ENCODE measurements at regions not wholly inside any gene's neighbourhood (a gene's known extent, or its start where the extent isn't known, plus 50 kb on each side); places are given as distances from the start of the nearest gene placed in this dataset.

DNA sequence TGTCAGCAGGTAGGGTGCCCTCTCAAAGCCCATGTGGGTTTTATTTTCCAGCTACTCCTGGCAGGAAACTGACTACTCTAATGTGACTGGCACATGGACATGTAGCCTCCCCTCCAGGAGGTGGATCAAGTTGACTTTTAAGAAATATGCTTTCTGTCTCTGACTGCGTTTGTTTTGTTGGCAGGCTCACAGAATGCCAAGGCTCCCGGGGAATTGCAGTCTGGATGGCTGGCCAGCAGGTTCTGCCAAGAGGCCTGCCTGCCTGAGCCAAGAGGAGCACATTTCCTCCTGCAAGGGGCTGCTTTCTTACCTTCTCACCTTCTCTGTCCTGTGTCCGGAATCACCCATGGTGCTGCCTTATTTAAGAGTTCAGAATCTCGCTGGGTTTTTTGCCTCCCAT lies 217.3 kb upstream of the ERCC4 start:
- TF ChIP-seq EZH2 (IDR thresholded peaks at IDR 0.05; ENCODE audit: low read length, unreplicated experiment): no peak
- TF ChIP-seq, protein P1, sequence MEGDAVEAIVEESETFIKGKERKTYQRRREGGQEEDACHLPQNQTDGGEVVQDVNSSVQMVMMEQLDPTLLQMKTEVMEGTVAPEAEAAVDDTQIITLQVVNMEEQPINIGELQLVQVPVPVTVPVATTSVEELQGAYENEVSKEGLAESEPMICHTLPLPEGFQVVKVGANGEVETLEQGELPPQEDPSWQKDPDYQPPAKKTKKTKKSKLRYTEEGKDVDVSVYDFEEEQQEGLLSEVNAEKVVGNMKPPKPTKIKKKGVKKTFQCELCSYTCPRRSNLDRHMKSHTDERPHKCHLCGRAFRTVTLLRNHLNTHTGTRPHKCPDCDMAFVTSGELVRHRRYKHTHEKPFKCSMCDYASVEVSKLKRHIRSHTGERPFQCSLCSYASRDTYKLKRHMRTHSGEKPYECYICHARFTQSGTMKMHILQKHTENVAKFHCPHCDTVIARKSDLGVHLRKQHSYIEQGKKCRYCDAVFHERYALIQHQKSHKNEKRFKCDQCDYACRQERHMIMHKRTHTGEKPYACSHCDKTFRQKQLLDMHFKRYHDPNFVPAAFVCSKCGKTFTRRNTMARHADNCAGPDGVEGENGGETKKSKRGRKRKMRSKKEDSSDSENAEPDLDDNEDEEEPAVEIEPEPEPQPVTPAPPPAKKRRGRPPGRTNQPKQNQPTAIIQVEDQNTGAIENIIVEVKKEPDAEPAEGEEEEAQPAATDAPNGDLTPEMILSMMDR (conservative IDR thresholded peaks at IDR 0.05; ENCODE audit: low read depth, low read length): no peak

Data from PC-3 (cell line).